Stimulated activated naive CD4-positive, alpha-beta T cell treated with Interleukin-2 at 50 U/mL for 16 hours (primary cell): ENCODE measurements at regions not wholly inside any gene's neighbourhood (a gene's known extent, or its start where the extent isn't known, plus 50 kb on each side); places are given as distances from the start of the nearest gene placed in this dataset.

ENCODE experiments used
- DNase-seq: peaks from one replicate; lab custom pipeline; 2025; lab: John Stamatoyannopoulos, UW

- DNase-seq, result no peak
These were observed 277.9 kb upstream of the WWC1 start for GRCh38 chr5:168013546-168013945.

GRCh38 chr5:168014433-168015123, 276.9 kb upstream of the WWC1 start:
- DNase-seq, result no peak

GRCh38 chr5:168015506-168015905, 275.9 kb upstream of the WWC1 start:
- no peak for DNase-seq

- DNase-seq, result no peak
These were observed 274.1 kb upstream of the WWC1 start for GRCh38 chr5:168017313-168017712.

GRCh38 chr5:168019143-168019542, 272.3 kb upstream of the WWC1 start:
- no peak for DNase-seq

- DNase-seq, result no peak
These were observed 270.7 kb upstream of the WWC1 start for GRCh38 chr5:168020542-168021294.

- DNase-seq, result no peak
These were observed 268.8 kb upstream of the WWC1 start for GRCh38 chr5:168022446-168023169.

GRCh38 chr5:168023191-168023590, 268.3 kb upstream of the WWC1 start:
- no peak for DNase-seq

- no peak for DNase-seq
These were observed 267.1 kb upstream of the WWC1 start for GRCh38 chr5:168024306-168024705.

- DNase-seq, result no peak
These were observed 264.4 kb upstream of the WWC1 start for GRCh38 chr5:168027007-168027406.

GRCh38 chr5:168030912-168031311, 260.5 kb upstream of the WWC1 start:
- no peak for DNase-seq

GRCh38 chr5:168031614-168032013, 259.8 kb upstream of the WWC1 start:
- no peak for DNase-seq

- no peak for DNase-seq
These were observed 252.4 kb upstream of the WWC1 start for GRCh38 chr5:168039039-168039438.

- DNase-seq, result no peak
These were observed 251.7 kb upstream of the WWC1 start for GRCh38 chr5:168039566-168040248.

GRCh38 chr5:168041583-168041982, 249.9 kb upstream of the WWC1 start:
- DNase-seq, result no peak

GRCh38 chr5:168042284-168043068, 249.0 kb upstream of the WWC1 start:
- no peak for DNase-seq

GRCh38 chr5:168046163-168046562, 245.3 kb upstream of the WWC1 start:
- DNase-seq, result no peak

GRCh38 chr5:168047043-168047668, 244.3 kb upstream of the WWC1 start:
- no peak for DNase-seq

- no peak for DNase-seq
These were observed 243.8 kb upstream of the WWC1 start for GRCh38 chr5:168047669-168048111.

GRCh38 chr5:168048486-168048885, 243.0 kb upstream of the WWC1 start:
- DNase-seq, result no peak

- no peak for DNase-seq
These were observed 238.8 kb upstream of the WWC1 start for GRCh38 chr5:168052686-168053085.
